Stimulated activated naive CD8-positive, alpha-beta T cell treated with anti-CD3 and anti-CD28 coated beads, Interleukin-15, Interleukin-2, amounts not matched to agents 100 ng/mL and 50 ng/mL, for 24 hours (primary cell): ENCODE measurements at regions not wholly inside any gene's neighbourhood (a gene's known extent, or its start where the extent isn't known, plus 50 kb on each side); places are given as distances from the start of the nearest gene placed in this dataset.

Experiments used
- H3K27ac Mint-ChIP-seq: one replicate; pipeline ENCODE4 v1.8.0; 2021; ENCODE audit warnings: mild to moderate bottlenecking, mixed read lengths
- H3K27me3 Mint-ChIP-seq: one replicate; pipeline ENCODE4 v1.8.0; 2021; ENCODE audit warnings: mixed read lengths
- H3K36me3 Mint-ChIP-seq: one replicate; pipeline ENCODE4 v1.8.0; 2021; ENCODE audit warnings: low read depth, mixed read lengths
- H3K4me1 Mint-ChIP-seq: one replicate; pipeline ENCODE4 v1.8.0; 2021; ENCODE audit warnings: low read depth, mixed read lengths
- H3K4me3 Mint-ChIP-seq: one replicate; pipeline ENCODE4 v1.8.0; 2021; ENCODE audit warnings: mild to moderate bottlenecking, mixed read lengths
- H3K9me3 Mint-ChIP-seq: one replicate; pipeline ENCODE4 v1.8.0; 2021; ENCODE audit warnings: mixed read lengths

DNA sequence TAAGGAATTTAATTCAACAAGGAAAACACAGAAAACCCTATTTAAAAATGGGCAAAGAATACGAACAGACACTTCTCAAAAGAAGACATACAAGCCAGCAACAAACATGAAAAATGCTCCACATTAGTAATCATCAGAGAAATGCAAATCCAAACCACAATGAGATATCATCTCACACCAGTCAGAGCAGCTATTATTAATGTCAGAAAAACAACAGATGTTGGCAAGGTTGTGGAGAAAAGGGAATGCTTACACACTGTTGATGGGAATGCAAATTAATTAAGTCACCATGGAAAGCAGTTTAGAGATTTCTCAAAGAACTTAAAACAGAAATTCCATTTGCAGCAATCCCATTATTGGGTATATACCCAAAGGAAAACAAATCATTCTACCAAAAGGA lies 55.2 kb downstream of the GCC1 start:
- H3K27me3 Mint-ChIP-seq = peaks cover 60% of the 10 kb centered on the region
- H3K4me1 Mint-ChIP-seq = peaks cover 5% of the 10 kb centered on the region

DNA sequence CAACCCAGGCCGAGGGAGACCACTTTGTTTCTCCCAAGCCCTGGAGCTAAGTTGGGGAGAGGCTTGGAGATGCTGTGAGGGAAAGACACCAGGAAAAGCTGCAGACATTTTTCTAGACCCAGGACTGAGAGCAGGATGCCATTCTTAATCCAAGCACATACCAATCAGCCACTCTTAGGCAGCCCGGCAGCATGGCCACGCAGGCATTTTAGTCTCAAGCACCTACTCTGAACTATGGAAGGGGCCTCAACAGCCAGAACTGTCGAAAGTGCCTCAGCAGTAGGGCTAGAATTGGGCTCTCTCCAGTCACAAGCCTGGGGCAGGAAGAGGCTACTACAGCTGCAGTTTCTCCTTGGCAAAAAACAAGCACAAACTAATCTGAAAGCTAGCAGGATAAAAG lies 57.8 kb downstream of the GCC1 start:
- Mint-ChIP-seq H3K9me3 (peaks cover 2% of the 10 kb centered on the region), H3K27ac (no peak overlapping the region), H3K36me3 (no peaks in the 10 kb centered on the region), H3K4me3 (no peak overlapping the region), H3K27me3 (peaks cover 60% of the 10 kb centered on the region), H3K4me1 (no peaks in the 10 kb centered on the region)

More for the DNA sequence above, 55.2 kb downstream of the GCC1 start:
- Mint-ChIP-seq H3K9me3 (no peaks in the 10 kb centered on the region), H3K27ac (no peak overlapping the region), H3K4me3 (no peak overlapping the region), H3K36me3 (no peaks in the 10 kb centered on the region)

DNA sequence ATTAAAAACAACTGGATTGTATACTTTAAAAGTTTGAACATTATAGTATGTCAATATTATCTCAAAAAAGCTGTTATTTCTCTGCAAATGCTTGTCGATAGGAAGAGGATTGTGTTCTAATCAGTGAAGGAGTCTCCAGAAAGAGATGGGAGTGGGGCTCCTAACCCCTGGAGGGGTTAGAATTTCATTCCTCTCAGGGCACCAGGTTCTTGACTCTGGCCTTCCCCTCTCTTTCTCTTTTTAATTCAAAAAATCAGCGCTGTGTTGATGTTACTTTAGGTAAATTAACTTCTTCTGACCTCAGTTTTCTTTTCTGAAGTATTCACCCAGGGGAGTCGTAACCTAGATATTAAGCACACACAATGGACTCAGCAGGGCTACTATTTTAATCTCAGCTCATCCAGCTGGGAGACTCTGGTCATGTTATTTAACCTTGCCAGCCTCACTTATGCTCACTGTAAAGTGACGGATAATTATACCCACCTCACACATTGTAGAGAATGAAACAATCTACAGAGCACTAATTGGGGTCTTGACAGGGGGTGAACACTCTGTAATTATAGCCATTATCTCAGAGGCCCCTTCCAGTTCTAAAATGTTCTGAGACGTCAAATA lies 59.4 kb downstream of the GCC1 start:
- H3K9me3 Mint-ChIP-seq = peaks cover 7% of the 10 kb centered on the region
- H3K27me3 Mint-ChIP-seq = peaks cover 63% of the 10 kb centered on the region
- no peak overlapping the region for H3K4me3 Mint-ChIP-seq
- no peaks in the 10 kb centered on the region for H3K36me3 Mint-ChIP-seq
- H3K4me1 Mint-ChIP-seq = no peaks in the 10 kb centered on the region
- H3K27ac Mint-ChIP-seq = no peak overlapping the region

DNA sequence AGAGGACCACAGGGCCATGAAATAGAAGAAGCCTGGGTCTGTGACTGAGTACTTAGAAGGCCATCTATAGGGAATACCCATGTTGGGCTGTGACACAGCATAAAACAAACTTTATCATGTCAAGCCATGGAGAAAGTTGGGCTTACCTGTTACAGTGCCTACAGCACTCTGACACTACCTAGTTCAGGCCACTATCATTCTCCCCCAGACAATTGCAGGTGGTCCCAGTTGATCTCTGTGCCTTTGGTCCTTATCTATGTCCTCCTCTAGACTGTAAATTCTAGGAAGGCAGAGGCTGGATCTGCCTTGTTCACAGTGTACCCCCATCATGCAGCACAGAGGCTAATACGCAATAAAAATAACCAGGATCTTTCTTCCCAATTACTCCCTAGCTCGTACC lies 69.1 kb downstream of the GCC1 start:
- Mint-ChIP-seq H3K9me3 (no peaks in the 10 kb centered on the region), H3K36me3 (no peaks in the 10 kb centered on the region), H3K27ac (no peak overlapping the region), H3K4me1 (no peaks in the 10 kb centered on the region), H3K27me3 (peaks cover 32% of the 10 kb centered on the region), H3K4me3 (no peak overlapping the region)

DNA sequence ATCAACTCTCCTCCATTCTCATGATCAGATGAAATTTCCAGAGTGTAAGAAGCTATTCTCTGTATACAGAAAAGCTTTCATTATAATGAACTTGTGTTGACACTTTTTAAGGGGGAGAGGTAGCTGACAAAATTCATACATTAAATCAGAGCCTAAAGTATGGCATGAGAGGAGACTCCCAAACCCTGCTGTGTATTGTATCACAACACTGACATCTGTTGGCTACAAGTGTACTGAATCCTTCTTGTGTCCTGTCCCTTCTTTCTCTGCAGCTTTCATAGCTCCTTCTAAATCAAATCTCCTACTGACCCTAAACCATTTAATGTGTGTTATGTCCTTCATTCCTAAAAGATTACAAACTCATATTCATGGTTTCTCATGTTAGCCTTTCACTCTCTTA lies 70.9 kb downstream of the GCC1 start:
- no peaks in the 10 kb centered on the region for H3K9me3 Mint-ChIP-seq
- H3K4me3 Mint-ChIP-seq = no peak overlapping the region
- H3K27me3 Mint-ChIP-seq = peaks cover 23% of the 10 kb centered on the region
- H3K36me3 Mint-ChIP-seq = no peaks in the 10 kb centered on the region
- no peak overlapping the region for H3K27ac Mint-ChIP-seq
- H3K4me1 Mint-ChIP-seq = no peaks in the 10 kb centered on the region

DNA sequence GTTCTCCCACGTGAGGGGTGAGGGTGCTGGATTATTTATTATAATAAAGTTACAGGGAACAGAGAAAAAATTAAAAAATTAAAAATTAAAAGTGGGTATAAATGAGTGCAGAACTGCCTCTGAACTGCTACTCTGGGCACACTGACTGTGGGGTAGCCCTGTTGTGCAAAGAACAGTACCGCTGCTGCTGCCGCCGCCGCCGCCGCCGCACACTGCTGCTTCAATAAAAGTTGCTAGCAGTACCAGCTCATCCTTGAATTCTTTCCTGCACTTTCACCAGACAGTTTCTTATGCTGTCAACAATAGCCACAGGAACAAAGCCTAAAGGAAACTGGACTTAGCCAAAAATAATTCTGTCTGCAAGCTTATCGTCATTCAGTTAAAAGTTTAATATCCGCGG lies 72.1 kb downstream of the GCC1 start:
- Mint-ChIP-seq H3K27me3 (peaks cover 24% of the 10 kb centered on the region), H3K4me1 (no peaks in the 10 kb centered on the region), H3K27ac (no peak overlapping the region), H3K36me3 (no peaks in the 10 kb centered on the region), H3K4me3 (no peak overlapping the region), H3K9me3 (no peaks in the 10 kb centered on the region)

DNA sequence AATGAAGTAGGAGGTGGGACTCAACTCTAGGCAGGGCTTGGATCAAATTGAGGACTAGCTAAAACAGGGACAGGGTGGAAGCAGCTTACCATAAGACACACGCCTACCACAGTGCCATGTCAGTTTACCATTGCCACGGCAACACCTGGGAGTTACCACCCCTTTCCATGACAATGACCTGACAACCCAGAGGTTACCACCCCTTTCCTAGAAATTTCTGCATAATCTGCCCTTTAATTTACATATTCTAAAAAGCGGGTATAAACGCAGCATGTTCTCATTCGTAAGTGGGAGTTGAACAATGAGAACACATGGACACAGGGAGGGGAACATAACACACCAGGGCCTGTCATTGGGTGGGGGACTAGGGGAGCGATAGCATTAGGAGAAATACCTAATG lies 72.7 kb downstream of the GCC1 start:
- Mint-ChIP-seq H3K36me3 (no peaks in the 10 kb centered on the region), H3K4me1 (no peaks in the 10 kb centered on the region), H3K4me3 (no peak overlapping the region), H3K27ac (no peak overlapping the region), H3K27me3 (peaks cover 22% of the 10 kb centered on the region), H3K9me3 (no peaks in the 10 kb centered on the region)

DNA sequence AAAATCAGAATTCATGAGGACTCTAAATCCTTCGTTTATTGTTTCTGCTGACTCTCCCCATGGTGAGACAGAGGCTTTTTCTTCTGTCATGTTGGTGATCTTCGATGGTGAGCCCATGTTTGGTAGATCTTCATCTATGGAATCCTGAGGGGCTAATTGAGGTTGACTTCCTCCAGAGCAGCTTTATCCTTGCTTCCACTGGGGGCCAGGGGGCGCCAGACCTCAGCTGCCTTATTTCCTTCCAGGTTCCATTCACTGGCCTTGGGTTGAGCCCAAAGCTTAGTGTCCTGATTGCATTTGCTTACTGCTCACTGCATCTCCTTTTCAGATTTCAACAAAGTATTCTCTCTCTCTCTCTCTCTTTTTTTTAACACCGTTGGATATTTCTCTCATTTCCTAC lies 80.7 kb downstream of the GCC1 start:
- Mint-ChIP-seq H3K4me3 (no peak overlapping the region), H3K27me3 (peaks cover 17% of the 10 kb centered on the region), H3K4me1 (no peaks in the 10 kb centered on the region), H3K27ac (no peak overlapping the region), H3K9me3 (no peaks in the 10 kb centered on the region), H3K36me3 (no peaks in the 10 kb centered on the region)

DNA sequence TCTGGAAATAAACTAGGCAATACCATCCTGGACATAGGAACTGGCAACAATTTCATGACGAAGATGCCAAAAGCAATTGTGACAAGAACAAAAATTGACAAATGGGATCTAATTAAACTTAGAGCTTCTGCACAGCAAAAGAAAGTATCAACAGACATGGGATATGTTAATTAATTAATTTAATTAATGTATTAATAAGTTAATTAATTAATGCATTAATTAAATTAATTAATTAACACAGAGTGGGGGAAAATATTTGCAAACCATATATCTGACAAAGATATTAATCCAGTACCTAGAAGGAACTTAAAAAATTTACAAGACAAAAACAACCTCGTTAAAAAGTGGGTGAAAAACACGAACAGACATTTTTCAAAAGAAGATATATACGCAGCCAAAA lies 83.6 kb downstream of the GCC1 start:
- no peak overlapping the region for H3K4me3 Mint-ChIP-seq
- H3K4me1 Mint-ChIP-seq = no peaks in the 10 kb centered on the region
- no peaks in the 10 kb centered on the region for H3K9me3 Mint-ChIP-seq
- no peak overlapping the region for H3K27ac Mint-ChIP-seq
- peaks cover 6% of the 10 kb centered on the region for H3K27me3 Mint-ChIP-seq
- no peaks in the 10 kb centered on the region for H3K36me3 Mint-ChIP-seq

DNA sequence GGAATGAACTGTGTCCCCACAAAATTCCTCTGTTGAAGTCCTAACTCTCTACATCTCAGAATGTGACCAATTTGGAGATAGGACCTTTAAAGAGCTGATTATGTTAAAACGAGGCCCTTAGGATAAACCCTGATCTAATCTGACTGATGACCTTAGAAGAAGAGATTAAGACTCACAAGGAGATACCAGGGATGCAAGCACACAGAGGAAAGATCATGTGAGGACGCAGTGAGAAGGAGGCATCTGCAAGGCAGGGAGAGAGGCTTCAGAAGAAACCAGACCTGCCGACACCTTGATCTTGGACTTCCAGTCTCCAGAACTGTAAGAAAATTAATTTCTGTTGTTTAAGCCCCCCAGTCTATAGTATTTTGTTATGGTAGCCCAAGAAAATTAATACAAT lies 94.9 kb upstream of the ZNF800 start:
- Mint-ChIP-seq H3K36me3 (no peaks in the 10 kb centered on the region), H3K4me3 (no peak overlapping the region), H3K27ac (no peak overlapping the region), H3K4me1 (peaks cover 12% of the 10 kb centered on the region), H3K27me3 (peaks cover 4% of the 10 kb centered on the region), H3K9me3 (no peaks in the 10 kb centered on the region)

DNA sequence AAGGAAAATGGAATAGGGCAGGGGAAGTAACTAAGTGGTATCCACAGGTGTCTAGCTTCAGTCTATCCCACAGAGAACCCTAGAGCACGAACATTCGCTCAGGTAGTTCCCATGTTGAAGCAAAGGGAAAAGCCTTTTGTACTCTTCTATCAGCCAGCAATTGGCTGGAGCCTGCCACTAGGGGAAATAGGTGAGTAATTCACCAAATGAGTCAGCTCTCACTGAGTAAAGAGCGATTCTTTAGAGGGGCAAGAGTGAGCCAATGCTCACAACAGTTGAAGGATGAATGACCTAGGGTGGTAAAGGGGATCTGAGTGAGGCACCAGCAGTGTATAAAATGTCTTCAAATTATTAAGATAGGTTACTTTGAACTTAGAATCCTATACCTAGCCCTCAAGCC lies 94.1 kb upstream of the ZNF800 start:
- Mint-ChIP-seq H3K4me3 (no peak overlapping the region), H3K4me1 (peaks cover 12% of the 10 kb centered on the region), H3K36me3 (no peaks in the 10 kb centered on the region), H3K27ac (no peak overlapping the region), H3K9me3 (no peaks in the 10 kb centered on the region), H3K27me3 (peaks cover 4% of the 10 kb centered on the region)

DNA sequence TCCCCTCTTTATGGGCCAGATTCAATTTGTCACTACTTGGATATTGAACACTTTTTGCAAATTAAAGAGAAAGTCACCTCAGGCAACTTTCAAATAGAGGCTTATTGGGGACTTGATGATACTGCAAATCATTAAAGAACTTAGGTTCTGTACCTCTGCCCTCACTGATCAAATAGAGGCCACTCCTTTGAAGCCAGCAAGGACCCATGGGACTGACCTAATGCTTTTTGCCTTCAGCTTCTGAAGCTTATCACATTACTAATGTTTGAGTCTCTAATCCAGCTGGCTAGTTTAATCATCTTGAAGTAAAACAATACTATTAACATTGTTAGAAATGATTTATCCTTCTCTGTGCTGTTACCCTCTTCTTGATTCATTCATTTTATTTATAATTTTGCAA lies 93.0 kb upstream of the ZNF800 start:
- Mint-ChIP-seq H3K27ac (no peak overlapping the region), H3K4me3 (no peak overlapping the region), H3K9me3 (no peaks in the 10 kb centered on the region), H3K4me1 (peaks cover 12% of the 10 kb centered on the region), H3K36me3 (no peaks in the 10 kb centered on the region), H3K27me3 (no peaks in the 10 kb centered on the region)

DNA sequence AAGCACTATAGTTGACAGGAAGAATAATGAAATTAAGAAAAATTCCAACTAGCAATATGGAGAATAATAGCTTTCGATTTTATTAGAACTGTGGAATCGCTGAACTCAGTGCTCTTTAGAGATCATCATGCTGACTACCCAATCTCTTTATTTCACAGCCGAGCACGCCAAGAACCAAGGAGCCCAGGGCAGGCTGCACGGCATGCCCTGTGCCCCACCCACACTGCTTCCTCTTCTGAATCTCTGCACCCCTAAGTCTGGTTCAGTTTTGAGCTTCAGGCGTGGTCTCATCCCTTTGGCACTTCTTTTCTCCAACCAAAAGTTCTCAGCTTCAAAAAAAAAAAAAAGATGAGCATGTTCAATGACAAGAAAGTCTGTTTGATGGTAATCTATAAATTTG lies 92.4 kb upstream of the ZNF800 start:
- Mint-ChIP-seq H3K9me3 (no peaks in the 10 kb centered on the region), H3K27ac (no peak overlapping the region), H3K36me3 (no peaks in the 10 kb centered on the region), H3K4me1 (peaks cover 12% of the 10 kb centered on the region), H3K27me3 (no peaks in the 10 kb centered on the region), H3K4me3 (peak overlapping the region; percentile 21)

DNA sequence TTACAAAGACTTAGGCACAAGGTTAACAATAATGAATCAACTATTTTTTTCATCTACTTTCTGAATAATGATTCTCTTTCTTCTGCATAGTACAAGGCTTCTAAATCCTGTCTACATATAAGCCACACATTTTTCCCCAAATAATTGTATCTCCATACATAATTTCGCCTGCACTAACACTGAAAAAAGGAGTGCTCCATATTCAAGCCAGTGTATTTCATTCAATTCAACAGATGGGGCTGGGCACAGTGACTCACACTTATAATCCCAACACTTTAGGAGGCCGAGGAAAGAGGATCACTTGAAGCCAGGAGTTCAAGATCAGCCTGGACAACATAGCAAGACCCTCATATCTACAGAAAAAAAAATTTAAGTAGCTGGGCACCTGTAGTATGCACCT lies 86.0 kb upstream of the ZNF800 start:
- H3K4me3 Mint-ChIP-seq = no peak overlapping the region
- peaks cover 17% of the 10 kb centered on the region for H3K4me1 Mint-ChIP-seq
- no peak overlapping the region for H3K27ac Mint-ChIP-seq
- H3K27me3 Mint-ChIP-seq = peaks cover 8% of the 10 kb centered on the region
- H3K36me3 Mint-ChIP-seq = no peaks in the 10 kb centered on the region
- no peaks in the 10 kb centered on the region for H3K9me3 Mint-ChIP-seq

DNA sequence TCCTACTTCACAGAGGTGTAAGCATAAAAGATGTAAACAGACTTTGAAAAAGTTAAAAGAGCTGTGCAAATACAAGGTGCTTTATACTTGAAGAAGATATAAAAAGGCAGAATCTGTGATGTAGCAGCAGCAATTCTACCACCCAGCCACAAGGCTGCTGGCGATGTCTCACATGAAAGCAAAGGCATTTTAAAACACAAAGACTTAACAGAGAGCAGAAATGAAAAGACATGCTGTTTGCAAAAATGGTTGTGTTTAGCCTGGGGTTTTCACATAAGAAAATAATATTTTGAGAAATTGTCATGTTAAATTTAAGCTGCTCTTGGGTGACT lies 85.5 kb upstream of the ZNF800 start:
- H3K4me3 Mint-ChIP-seq = no peak overlapping the region
- H3K36me3 Mint-ChIP-seq = no peaks in the 10 kb centered on the region

DNA sequence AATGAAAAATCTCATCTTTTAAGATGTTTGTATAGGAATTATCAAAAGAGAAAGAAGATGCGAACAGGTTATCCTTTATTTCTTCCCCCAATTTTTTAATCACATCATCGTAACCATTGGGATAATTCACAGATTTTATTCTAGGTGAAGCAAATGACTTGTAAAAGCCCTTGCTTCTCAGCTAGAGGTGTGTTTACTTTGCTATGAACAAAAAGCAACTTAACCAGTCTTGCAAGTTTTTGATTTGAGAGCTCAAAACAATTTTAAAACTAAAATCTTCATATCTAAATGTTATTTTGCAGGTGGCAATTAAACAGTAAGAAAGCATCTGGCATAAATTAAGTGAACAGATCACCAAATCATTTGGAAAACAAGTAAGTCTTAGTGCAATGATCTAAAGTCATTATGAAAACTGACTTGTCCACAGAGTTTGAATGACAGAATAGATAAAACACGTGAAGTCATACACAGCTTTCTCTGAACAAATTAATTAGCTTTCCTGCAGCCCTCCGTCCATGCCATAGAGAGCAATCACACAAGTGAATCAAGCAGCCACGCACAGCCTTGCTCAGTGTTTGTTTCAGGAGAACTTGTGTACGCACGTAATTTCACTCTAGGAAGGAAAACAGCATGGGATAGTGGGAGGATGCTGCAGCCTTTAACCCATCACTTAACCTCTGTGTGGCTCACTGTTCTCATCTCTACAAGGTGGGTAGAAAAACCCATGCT lies 85.0 kb upstream of the ZNF800 start:
- Mint-ChIP-seq H3K4me3 (no peak overlapping the region), H3K27ac (no peak overlapping the region), H3K9me3 (no peaks in the 10 kb centered on the region), H3K27me3 (peaks cover 8% of the 10 kb centered on the region), H3K4me1 (peaks cover 17% of the 10 kb centered on the region), H3K36me3 (no peaks in the 10 kb centered on the region)

More for the DNA sequence above, 85.5 kb upstream of the ZNF800 start:
- Mint-ChIP-seq H3K4me1 (peaks cover 17% of the 10 kb centered on the region), H3K27ac (no peak overlapping the region), H3K9me3 (no peaks in the 10 kb centered on the region), H3K27me3 (peaks cover 8% of the 10 kb centered on the region)
